Parathyroid adenoma (tissue), 2 donors: ENCODE measurements at regions not wholly inside any gene's neighbourhood (a gene's known extent, or its start where the extent isn't known, plus 50 kb on each side); places are given as distances from the start of the nearest gene placed in this dataset.

Experiments used
- H2AFZ ChIP-seq: fragments of 300-600 bp; sonication (generic); one replicate; pipeline ENCODE4 v1.7.0; 2017; ENCODE audit warnings: antibody characterized with exemption, mild to moderate bottlenecking
- H3K27ac ChIP-seq: fragments of 300-600 bp; sonication (generic); one replicate; pipeline ENCODE4 v1.7.0; 2017
- H3K27me3 ChIP-seq: fragments of 300-600 bp; sonication (generic); one replicate; pipeline ENCODE4 v1.7.0; 2017; ENCODE audit warnings: low read length; ENCODE audit not compliant: control insufficient read depth, insufficient read depth
- H3K36me3 ChIP-seq: fragments of 300-600 bp; sonication (generic); one replicate; pipeline ENCODE4 v1.7.0; 2017; ENCODE audit warnings: low read length; ENCODE audit not compliant: control insufficient read depth, insufficient read depth
- H3K4me1 ChIP-seq: fragments of 300-600 bp; sonication (generic); one replicate; pipeline ENCODE4 v1.7.0; 2017; ENCODE audit warnings: control low read depth
- H3K4me2 ChIP-seq: fragments of 300-600 bp; sonication (generic); one replicate; pipeline ENCODE4 v1.7.0; 2017; ENCODE audit warnings: low read length
- H3K4me3 ChIP-seq: fragments of 300-600 bp; sonication (generic); one replicate; pipeline ENCODE4 v1.7.0; 2017; ENCODE audit warnings: low read depth, low read length
- H3K79me2 ChIP-seq: fragments of 300-600 bp; sonication (generic); one replicate; pipeline ENCODE4 v1.7.0; 2017; ENCODE audit warnings: control low read depth
- H3K9ac ChIP-seq: fragments of 300-600 bp; sonication (generic); one replicate; pipeline ENCODE4 v1.7.0; 2017; ENCODE audit warnings: mild to moderate bottlenecking
- H3K9me3 ChIP-seq: fragments of 300-600 bp; sonication (generic); one replicate; pipeline ENCODE4 v1.7.0; 2017; ENCODE audit warnings: low read length; ENCODE audit not compliant: control insufficient read depth
- CTCF ChIP-seq: fragments of 300-600 bp; sonication (generic); IDR thresholded peaks from one replicate; pipeline ENCODE4 v1.7.0; 2017; ENCODE audit warnings: antibody characterized with exemption, mild to moderate bottlenecking
- donor health status: primary hyperparathyroidism.

GRCh38 chr6:121020656-121021055 lies 313.6 kb downstream of the TBC1D32 start:
- H3K36me3 ChIP-seq: no peaks in the 10 kb centered on the region
- no peaks in the 10 kb centered on the region for H3K4me1 ChIP-seq
- no peaks in the 10 kb centered on the region for H3K27me3 ChIP-seq
- H3K9ac ChIP-seq: no peak overlapping the region
- H3K27ac ChIP-seq: no peak overlapping the region
- no peak for TF ChIP-seq CTCF
- H2AFZ ChIP-seq: no peak overlapping the region
- no peaks in the 10 kb centered on the region for H3K9me3 ChIP-seq
- H3K4me2 ChIP-seq: no peak overlapping the region
- no peak overlapping the region for H3K4me3 ChIP-seq
- H3K79me2 ChIP-seq: no peaks in the 10 kb centered on the region

DNA sequence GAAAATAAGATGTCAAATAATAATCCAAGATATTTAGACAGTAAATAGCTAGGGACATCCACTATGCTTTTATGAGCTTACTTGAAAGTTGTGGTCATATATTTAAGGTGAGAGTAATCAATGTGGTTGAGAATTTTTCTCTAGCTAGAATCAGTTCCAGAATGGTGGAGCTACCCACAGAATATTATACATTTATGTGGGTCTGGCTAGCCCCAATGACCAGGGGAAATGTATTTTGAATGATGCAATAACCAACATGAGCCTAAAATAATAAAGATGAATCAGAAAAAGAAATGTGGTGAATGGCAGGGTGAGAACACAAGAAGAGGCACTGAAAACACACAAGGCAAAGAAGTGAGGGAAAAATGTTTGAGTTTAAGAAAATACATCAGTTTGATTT lies 325.7 kb downstream of the TBC1D32 start:
- Histone ChIP-seq H3K9me3 (no peaks in the 10 kb centered on the region), H3K4me3 (no peak overlapping the region), H2AFZ (no peak overlapping the region), H3K36me3 (no peaks in the 10 kb centered on the region), H3K4me2 (no peak overlapping the region), H3K4me1 (no peaks in the 10 kb centered on the region), H3K79me2 (no peaks in the 10 kb centered on the region), H3K27me3 (no peaks in the 10 kb centered on the region), H3K27ac (no peak overlapping the region), H3K9ac (no peak overlapping the region)
- no peak for TF ChIP-seq CTCF

- TF ChIP-seq CTCF: no peak
- Histone ChIP-seq H3K27ac (no peak overlapping the region), H2AFZ (no peak overlapping the region), H3K9me3 (peaks cover 5% of the 10 kb centered on the region), H3K79me2 (no peaks in the 10 kb centered on the region), H3K4me3 (no peak overlapping the region), H3K4me2 (no peak overlapping the region), H3K27me3 (no peaks in the 10 kb centered on the region), H3K4me1 (no peaks in the 10 kb centered on the region), H3K9ac (no peak overlapping the region), H3K36me3 (no peaks in the 10 kb centered on the region)
These were observed 328.3 kb downstream of the TBC1D32 start for GRCh38 chr6:121006024-121006423.

DNA sequence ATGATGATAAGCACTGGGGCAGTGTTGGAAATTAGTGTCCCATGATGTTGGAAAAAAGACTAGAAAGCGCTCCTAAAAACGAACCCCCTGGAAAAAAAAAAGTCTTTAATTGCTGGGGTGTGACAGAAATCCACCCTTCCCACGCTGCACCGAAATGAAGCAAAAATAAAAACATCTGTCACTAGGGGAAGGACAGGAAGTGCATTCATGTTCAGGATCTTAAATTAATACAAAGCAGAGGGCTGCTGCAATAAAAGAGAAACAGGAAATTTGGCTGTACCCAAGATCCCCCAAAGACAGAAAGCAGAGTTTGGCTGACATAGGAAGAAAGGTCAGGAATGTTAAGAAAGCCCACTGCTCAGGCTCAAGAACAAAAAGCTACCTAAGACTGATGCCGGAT lies 333.9 kb downstream of the TBC1D32 start:
- no peak overlapping the region for H2AFZ ChIP-seq
- no peak for TF ChIP-seq CTCF

GRCh38 chr6:120996340-120996739 lies 337.9 kb downstream of the TBC1D32 start:
- H3K27me3 ChIP-seq: no peaks in the 10 kb centered on the region
- H3K4me3 ChIP-seq: no peak overlapping the region
- no peaks in the 10 kb centered on the region for H3K9me3 ChIP-seq
- H3K4me2 ChIP-seq: no peak overlapping the region
- H3K4me1 ChIP-seq: no peaks in the 10 kb centered on the region
- H3K27ac ChIP-seq: no peak overlapping the region
- H2AFZ ChIP-seq: no peak overlapping the region
- H3K9ac ChIP-seq: no peak overlapping the region
- no peaks in the 10 kb centered on the region for H3K79me2 ChIP-seq
- no peak for TF ChIP-seq CTCF
- no peaks in the 10 kb centered on the region for H3K36me3 ChIP-seq

More for the DNA sequence above, 333.9 kb downstream of the TBC1D32 start:
- Histone ChIP-seq H3K79me2 (no peaks in the 10 kb centered on the region), H3K4me2 (no peak overlapping the region), H3K4me1 (no peaks in the 10 kb centered on the region), H3K4me3 (no peak overlapping the region), H3K9ac (no peak overlapping the region), H3K9me3 (peaks cover 5% of the 10 kb centered on the region), H3K36me3 (no peaks in the 10 kb centered on the region), H3K27me3 (no peaks in the 10 kb centered on the region), H3K27ac (no peak overlapping the region)
